Caco-2 (cell line): ENCODE measurements at regions not wholly inside any gene's neighbourhood (a gene's known extent, or its start where the extent isn't known, plus 50 kb on each side); places are given as distances from the start of the nearest gene placed in this dataset.

ENCODE experiments used
- BruUV-seq: library from RNA; stranded (reverse); fragments of 400-500 nt; replicated peaks from 2 replicates; lab custom pipeline; 2021; lab: Mats Ljungman, UMichigan
- CTCF ChIA-PET: fragments of 300-600 bp; sonication (Branson Sonifier 250); formaldehyde crosslinking; loops from one replicate; lab custom pipeline; 2022; ENCODE audit warnings: antibody characterized with exemption; lab: Charles Lee
- POLR2A ChIA-PET: fragments of 300-600 bp; sonication (Branson Sonifier 250); formaldehyde crosslinking; loops from one replicate; lab custom pipeline; 2022; ENCODE audit warnings: antibody characterized with exemption; lab: Charles Lee
- DNase-seq, 2 experiments: peaks; one replicate each; pipeline versions ENCODE4 v3.0.0 to v3.0.0-alpha.2; 2020 to 2022
- H3K27me3 ChIP-seq: replicated peaks from 2 replicates; pipeline ENCODE4 v1.6.0; 2011; ENCODE audit warnings: low read length; ENCODE audit not compliant: control insufficient read depth, insufficient read depth
- H3K36me3 ChIP-seq: 2 replicates; pipeline ENCODE4 v1.5.1; 2011; ENCODE audit warnings: low read length; ENCODE audit not compliant: control insufficient read depth, insufficient read depth
- H3K4me1 ChIP-seq: fragments of 250-450 bp; sonication (Bioruptor Pico); 2 replicates; pipeline ENCODE4 v1.5.1; 2020; ENCODE audit warnings: mild to moderate bottlenecking
- H3K4me3 ChIP-seq: 2 replicates; pipeline ENCODE4 v1.5.1; 2011; ENCODE audit warnings: low read depth, mild to moderate bottlenecking, control low read depth, low read length
- H3K9me3 ChIP-seq: fragments of 250-450 bp; sonication (Bioruptor Pico); 2 replicates; pipeline ENCODE4 v1.5.1; 2020; ENCODE audit warnings: mild to moderate bottlenecking, moderate library complexity
- H3K27ac Mint-ChIP-seq: one replicate; pipeline ENCODE4 v1.8.0; 2022; ENCODE audit warnings: mixed read lengths; ENCODE audit not compliant: unreplicated experiment
- H3K27me3 Mint-ChIP-seq: one replicate; pipeline ENCODE4 v1.8.0; 2022; ENCODE audit warnings: mixed read lengths; ENCODE audit not compliant: insufficient read depth, unreplicated experiment
- H3K36me3 Mint-ChIP-seq: one replicate; pipeline ENCODE4 v1.8.0; 2022; ENCODE audit warnings: mild to moderate bottlenecking, mixed read lengths; ENCODE audit not compliant: insufficient read depth, unreplicated experiment
- H3K4me1 Mint-ChIP-seq: one replicate; pipeline ENCODE4 v1.8.0; 2022; ENCODE audit warnings: low read depth, mixed read lengths; ENCODE audit not compliant: unreplicated experiment
- H3K4me3 Mint-ChIP-seq: one replicate; pipeline ENCODE4 v1.8.0; 2022; ENCODE audit warnings: mild to moderate bottlenecking, moderate library complexity, mixed read lengths; ENCODE audit not compliant: unreplicated experiment
- H3K9me3 Mint-ChIP-seq: one replicate; pipeline ENCODE4 v1.8.0; 2022; ENCODE audit warnings: mixed read lengths; ENCODE audit not compliant: unreplicated experiment
- CTCF ChIP-seq, 2 experiments: fragments of 200-600 bp in 1 of 2; IDR thresholded peaks; 1 replicate in 1 of 2; 2 replicates in 1 of 2; pipeline versions ENCODE4 v1.5.1 to v1.8.0; 2011 to 2022; ENCODE audit warnings: antibody characterized with exemption in 1 of 2, control low read depth in 1 of 2, inconsistent platforms in 1 of 2, low read depth in 1 of 2, low read length in 1 of 2, mild to moderate bottlenecking in 1 of 2, moderate library complexity in 1 of 2; ENCODE audit not compliant: insufficient read depth in 1 of 2, severe bottlenecking in 1 of 2, unreplicated experiment in 1 of 2
- intact Hi-C: fragments of 100-400 bp; cut with micrococcal nuclease; formaldehyde crosslinking; loops from one replicate; pipeline ENCODE4 v1.10.0; 2022; ENCODE audit not compliant: unreplicated experiment

- no peak for DNase-seq
- Histone ChIP-seq H3K9me3 (no peaks in the 10 kb centered on the region), H3K4me1 (no peaks in the 10 kb centered on the region), H3K36me3 (no peaks in the 10 kb centered on the region), H3K4me3 (no peak overlapping the region), H3K27me3 (no peaks in the 10 kb centered on the region)
- Mint-ChIP-seq H3K27me3 (no peaks in the 10 kb centered on the region), H3K4me3 (no peak overlapping the region), H3K36me3 (no peaks in the 10 kb centered on the region), H3K4me1 (no peaks in the 10 kb centered on the region), H3K27ac (no peak overlapping the region), H3K9me3 (no peaks in the 10 kb centered on the region)
- BruUV-seq, result no TSS peak
- POLR2A ChIA-PET, result no interaction called here
- intact Hi-C loops, result no loop called here
- CTCF ChIA-PET, result interaction anchor here (0.6 kb wide), 3 partner anchors 476 to 1178 kb away, joined by 3 to 4 read pairs (median 4); no protein-coding TSS in a partner anchor
- no peak for TF ChIP-seq CTCF (IDR thresholded peaks at IDR 0.05; ENCODE audit: insufficient read depth in 1 of 2, low read depth in 1 of 2, low read length in 1 of 2, severe bottlenecking in 1 of 2, unreplicated experiment in 1 of 2)
Measured at GRCh38 chr15:70219256-70219895, 121.7 kb upstream of the TLE3 start.

GRCh38 chr15:70217226-70218160 is 119.8 kb upstream of the TLE3 start:
- Mint-ChIP-seq H3K9me3 (no peaks in the 10 kb centered on the region), H3K36me3 (no peaks in the 10 kb centered on the region), H3K27me3 (no peaks in the 10 kb centered on the region), H3K4me3 (no peak overlapping the region), H3K4me1 (peaks cover 6% of the 10 kb centered on the region), H3K27ac (no peak overlapping the region)
- no peaks in the 10 kb centered on the region for H3K36me3 ChIP-seq
- H3K9me3 ChIP-seq, result no peaks in the 10 kb centered on the region
- ChIA-PET POLR2A (no interaction called here), CTCF (interaction anchor here (0.6 kb wide), 1 partner anchor 27 kb away, joined by 6 read pairs; no protein-coding TSS in a partner anchor)
- no peaks in the 10 kb centered on the region for H3K4me1 ChIP-seq
- no TSS peak for BruUV-seq
- no peak overlapping the region for H3K4me3 ChIP-seq
- TF ChIP-seq CTCF (IDR thresholded peaks at IDR 0.05; ENCODE audit: insufficient read depth in 1 of 2, low read depth in 1 of 2, low read length in 1 of 2, severe bottlenecking in 1 of 2, unreplicated experiment in 1 of 2), result no peak
- H3K27me3 ChIP-seq, result no peaks in the 10 kb centered on the region
- intact Hi-C loops, result no loop called here
- no peak for DNase-seq

GRCh38 chr15:70215951-70216350 is 118.2 kb upstream of the TLE3 start:
- DNase-seq, result no peak
- Mint-ChIP-seq H3K9me3 (no peaks in the 10 kb centered on the region), H3K36me3 (no peaks in the 10 kb centered on the region), H3K4me1 (peaks cover 6% of the 10 kb centered on the region), H3K4me3 (no peak overlapping the region), H3K27ac (no peak overlapping the region), H3K27me3 (no peaks in the 10 kb centered on the region)
- intact Hi-C loops, result no loop called here
- no peaks in the 10 kb centered on the region for H3K36me3 ChIP-seq
- no peaks in the 10 kb centered on the region for H3K27me3 ChIP-seq
- no peak for TF ChIP-seq CTCF (IDR thresholded peaks at IDR 0.05; ENCODE audit: insufficient read depth in 1 of 2, low read depth in 1 of 2, low read length in 1 of 2, severe bottlenecking in 1 of 2, unreplicated experiment in 1 of 2)
- H3K4me3 ChIP-seq, result no peak overlapping the region
- BruUV-seq, result no TSS peak
- POLR2A ChIA-PET, result no interaction called here
- H3K9me3 ChIP-seq, result no peaks in the 10 kb centered on the region
- H3K4me1 ChIP-seq, result no peaks in the 10 kb centered on the region
- CTCF ChIA-PET, result no interaction called here
